Fibroblast of the conjunctiva (primary cell): ENCODE measurements at regions not wholly inside any gene's neighbourhood (a gene's known extent, or its start where the extent isn't known, plus 50 kb on each side); places are given as distances from the start of the nearest gene placed in this dataset.

Experiments
- DNase-seq: peaks from one replicate; pipeline ENCODE4 v3.0.0-alpha.2; 2010; ENCODE audit warnings: low read depth

- no peak for DNase-seq
Observed at GRCh38 chr5:110032376-110032775, 342.6 kb downstream of the MAN2A1 start.

- DNase-seq, result no peak
Observed at GRCh38 chr5:110034056-110034600, 344.4 kb downstream of the MAN2A1 start.

DNA sequence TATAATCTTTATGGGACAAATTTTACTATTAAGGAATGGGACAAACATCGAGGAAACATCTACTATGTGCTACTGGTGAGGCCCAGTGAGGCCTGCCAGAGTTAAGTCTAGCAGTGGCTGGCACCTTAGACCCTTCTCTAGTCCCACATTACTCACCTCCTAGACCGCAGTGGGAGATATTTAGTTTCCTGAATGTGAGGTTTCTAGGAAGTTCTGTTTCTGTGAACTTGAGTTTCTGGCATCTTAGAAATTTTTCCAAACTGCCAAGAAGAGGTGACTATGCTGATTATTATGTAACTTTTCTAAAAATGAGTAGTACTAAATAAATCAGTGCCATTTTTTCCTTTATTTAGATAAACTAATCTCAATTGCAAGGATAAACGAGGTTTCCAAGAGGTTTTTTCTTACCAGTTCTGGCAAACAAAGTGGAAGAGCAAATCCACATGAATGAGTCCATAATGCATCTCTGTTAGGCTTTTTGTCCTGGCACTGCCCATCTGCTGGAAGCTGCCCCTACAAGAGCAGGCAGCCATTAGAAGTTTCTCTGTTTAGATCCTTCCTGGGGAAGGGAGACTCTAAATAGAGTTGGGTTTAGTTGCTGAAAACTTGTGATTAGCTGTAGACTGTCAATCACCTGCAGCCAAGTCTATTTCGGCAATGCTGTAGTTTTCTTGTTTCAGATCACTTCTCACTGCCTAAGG is 348.7 kb downstream of the MAN2A1 start:
- no peak for DNase-seq

- no peak for DNase-seq
Observed at GRCh38 chr5:110040178-110040577, 350.5 kb downstream of the MAN2A1 start.

DNA sequence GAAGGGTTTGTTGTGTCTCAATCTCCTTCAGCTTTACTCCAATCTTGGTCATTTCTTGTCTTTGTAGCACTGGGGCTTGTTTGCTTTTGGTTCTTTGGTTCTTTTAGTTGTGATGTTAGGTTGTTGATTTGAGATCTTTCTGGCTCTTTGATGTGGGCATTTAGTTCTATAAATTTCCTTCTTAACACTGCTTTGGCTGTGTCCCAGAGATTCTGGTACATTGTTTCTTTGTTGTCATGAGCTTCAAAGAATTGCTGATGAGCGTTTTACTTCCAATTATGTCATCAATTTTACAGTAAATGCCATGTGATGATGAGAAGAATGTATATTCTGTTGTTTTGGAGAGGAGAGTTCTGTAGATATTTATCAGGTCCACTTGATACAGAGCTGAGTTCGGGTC is 353.3 kb downstream of the MAN2A1 start:
- DNase-seq, result no peak

DNA sequence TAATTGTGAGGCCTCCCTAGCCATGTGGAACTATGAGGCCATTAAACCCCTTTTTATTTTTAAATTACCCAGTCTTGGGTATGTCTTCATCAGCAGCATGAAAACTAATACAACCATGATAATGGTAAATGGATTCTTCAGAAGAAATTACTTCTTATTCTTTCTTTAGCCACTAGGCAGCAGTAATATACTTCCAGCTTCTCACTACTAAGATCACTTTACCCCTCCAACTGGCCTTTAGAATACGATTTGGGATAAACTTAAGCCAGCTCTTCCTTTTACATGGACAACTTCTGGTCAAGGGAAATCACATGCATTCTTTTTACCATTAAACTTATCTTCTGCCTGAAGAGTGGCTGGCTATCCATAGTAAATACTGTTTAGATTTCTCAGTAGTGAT is 355.4 kb downstream of the MAN2A1 start:
- no peak for DNase-seq

DNA sequence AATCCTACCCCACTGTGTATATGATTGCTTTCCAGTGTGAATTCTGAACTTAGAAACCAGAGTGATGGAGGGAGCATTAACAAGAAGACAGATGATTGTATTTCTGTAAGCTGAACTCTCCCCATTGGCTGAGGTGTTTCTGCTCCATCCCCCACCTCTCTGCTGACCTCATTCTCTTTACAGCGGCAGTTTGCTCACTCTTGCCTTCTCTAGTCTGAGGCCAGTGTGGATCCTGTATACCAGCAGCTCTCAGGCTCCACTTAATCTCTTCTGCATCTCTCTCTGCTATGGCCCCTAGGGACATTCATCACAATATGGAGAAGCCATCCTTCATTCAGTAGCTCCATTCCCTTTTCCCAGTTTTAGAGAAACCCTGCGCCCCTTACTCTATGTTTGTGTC is 358.8 kb downstream of the MAN2A1 start:
- no peak for DNase-seq

- no peak for DNase-seq
Observed at GRCh38 chr5:110049816-110050215, 360.1 kb downstream of the MAN2A1 start.

DNA sequence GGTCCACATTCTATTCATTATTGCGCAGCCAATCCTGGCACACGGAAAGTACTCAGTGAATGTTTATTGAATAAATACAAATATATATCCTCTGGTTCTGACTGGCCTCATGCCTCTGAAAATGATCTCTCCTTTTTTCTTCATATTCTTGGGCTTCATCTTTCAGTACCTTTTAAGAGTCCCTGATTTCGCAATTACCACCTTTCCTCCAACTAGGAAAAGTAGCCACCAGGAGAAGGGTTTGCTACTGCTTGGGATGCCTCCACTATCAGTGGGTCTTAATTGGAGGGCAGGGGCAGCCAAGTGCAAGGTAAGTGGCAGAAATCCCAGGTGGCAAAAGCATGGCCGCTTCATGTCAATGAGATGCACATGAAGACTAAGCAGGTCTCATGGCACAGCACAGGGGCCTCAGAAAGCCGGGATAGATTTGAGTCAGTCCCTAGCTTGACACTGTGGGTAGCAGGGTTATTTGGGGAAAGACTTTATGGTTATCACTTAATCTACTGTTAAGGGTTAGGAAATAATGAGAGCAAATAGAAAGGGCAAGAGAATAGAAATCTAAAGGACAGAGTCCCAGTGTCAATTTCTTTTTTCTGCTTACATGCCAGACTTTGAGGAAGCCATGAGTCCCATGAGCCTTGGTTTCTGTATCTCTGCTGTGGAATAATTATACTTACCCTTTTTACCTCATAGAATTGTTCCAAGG is 361.1 kb downstream of the MAN2A1 start:
- DNase-seq, result no peak

GRCh38 chr5:110053205-110053604 is 363.5 kb downstream of the MAN2A1 start:
- no peak for DNase-seq

- DNase-seq, result no peak
Observed at GRCh38 chr5:110053824-110054223, 364.1 kb downstream of the MAN2A1 start.

DNA sequence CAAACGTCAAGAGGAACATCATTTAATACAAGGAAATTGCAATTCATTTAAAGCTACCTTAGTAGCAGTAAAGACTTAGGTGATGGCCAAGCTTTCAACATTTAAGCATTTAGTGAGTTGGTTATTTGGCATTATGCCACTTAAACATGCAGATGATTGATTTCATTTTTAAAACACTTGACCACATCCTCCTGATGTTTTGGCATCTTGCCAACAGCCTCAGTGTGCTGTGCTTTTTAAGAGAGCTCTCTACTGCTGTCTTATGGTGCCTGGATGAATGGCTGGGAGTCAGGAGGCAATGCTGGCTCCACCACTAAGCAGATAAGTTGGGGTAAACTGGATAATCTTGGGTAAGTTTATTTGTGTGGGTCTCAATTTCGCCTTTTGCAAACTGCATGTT is 364.5 kb downstream of the MAN2A1 start:
- peak; percentile 35 for DNase-seq

- no peak for DNase-seq
Observed at GRCh38 chr5:110055302-110055701, 365.6 kb downstream of the MAN2A1 start.

GRCh38 chr5:110056580-110057114 is 366.9 kb downstream of the MAN2A1 start:
- no peak for DNase-seq

- no peak for DNase-seq
Observed at GRCh38 chr5:110058175-110058574, 368.4 kb downstream of the MAN2A1 start.

DNA sequence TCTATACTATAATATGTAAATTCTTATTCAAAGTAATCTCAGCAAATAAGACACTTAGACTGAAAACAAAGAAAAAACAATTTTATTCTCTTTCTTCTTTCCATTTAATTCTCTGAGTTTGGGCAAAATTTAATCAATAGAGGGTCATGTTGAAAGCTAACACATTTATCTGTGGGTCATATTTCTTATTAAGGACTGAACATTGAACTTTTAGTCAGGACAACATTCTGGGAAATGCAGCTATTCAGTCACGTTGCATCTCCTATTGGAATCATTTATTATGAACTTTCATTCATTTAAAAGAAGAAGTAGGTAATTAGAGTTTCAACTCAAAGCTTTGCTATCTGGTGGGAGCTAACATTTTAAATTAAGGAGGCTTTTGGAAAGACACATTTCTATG is 372.5 kb downstream of the MAN2A1 start:
- no peak for DNase-seq

GRCh38 chr5:110063640-110064602 is 374.2 kb downstream of the MAN2A1 start:
- no peak for DNase-seq

GRCh38 chr5:110064603-110065268 is 375.0 kb downstream of the MAN2A1 start:
- DNase-seq, result no peak

GRCh38 chr5:110070836-110071235 is 381.1 kb downstream of the MAN2A1 start:
- no peak for DNase-seq

DNA sequence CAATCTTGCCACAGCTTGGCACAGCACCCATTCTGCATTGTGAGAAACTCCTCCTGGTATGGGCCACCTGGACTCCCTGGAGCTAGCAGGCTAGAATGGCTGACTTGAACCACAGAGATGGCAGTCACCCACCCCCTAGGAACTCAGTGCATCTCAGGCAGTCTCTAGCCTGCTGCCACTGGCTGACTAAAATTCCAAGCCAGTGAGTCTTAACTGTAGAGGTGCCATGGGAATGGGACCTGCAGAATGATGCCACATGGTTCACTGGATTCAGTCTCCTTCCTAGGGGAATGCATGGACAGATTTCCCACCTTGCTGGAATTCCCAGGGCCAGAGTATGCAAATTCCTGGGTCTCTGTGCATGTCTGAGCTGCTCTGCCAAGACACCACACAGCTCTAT is 382.9 kb downstream of the MAN2A1 start:
- DNase-seq, result no peak

- no peak for DNase-seq
Observed at GRCh38 chr5:110073534-110073933, 383.8 kb downstream of the MAN2A1 start.

- DNase-seq, result no peak
Observed at GRCh38 chr5:110075656-110076055, 385.9 kb downstream of the MAN2A1 start.
